Liver (tissue), 3 donors: ENCODE measurements at regions not wholly inside any gene's neighbourhood (a gene's known extent, or its start where the extent isn't known, plus 50 kb on each side); places are given as distances from the start of the nearest gene placed in this dataset.

ENCODE experiments used
- ATF3 ChIP-seq: IDR thresholded peaks from 2 replicates; pipeline ENCODE4 v1.6.1; 2016; ENCODE audit warnings: antibody characterized with exemption
- EGR1 ChIP-seq, 2 donors: IDR thresholded peaks; 2 replicates each; pipeline ENCODE4 v1.6.1; 2016 to 2018; ENCODE audit warnings: antibody characterized with exemption in 2 of 2, low read depth in 2 of 2
- FOXA1 ChIP-seq: IDR thresholded peaks from 2 replicates; pipeline ENCODE4 v1.6.1; 2016; ENCODE audit warnings: antibody characterized with exemption
- GABPA ChIP-seq, 2 donors: IDR thresholded peaks in 1 of 2; conservative IDR thresholded peaks in 1 of 2; 2 replicates each; pipeline ENCODE4 v1.6.1; 2016; ENCODE audit warnings: antibody characterized with exemption in 2 of 2, mild to moderate bottlenecking in 1 of 2, moderate library complexity in 1 of 2
- HNF4A ChIP-seq, 2 donors: conservative IDR thresholded peaks; 2 replicates each; pipeline ENCODE4 v1.6.1; 2016; ENCODE audit warnings: antibody characterized with exemption in 2 of 2, mild to moderate bottlenecking in 2 of 2
- JUND ChIP-seq, 2 donors: IDR thresholded peaks; 2 replicates each; pipeline ENCODE4 v1.6.1; 2016; ENCODE audit warnings: antibody characterized with exemption in 2 of 2
- RXRA ChIP-seq, 2 donors: IDR thresholded peaks; 2 replicates each; pipeline ENCODE4 v1.6.1; 2017 to 2018; ENCODE audit warnings: antibody characterized with exemption in 2 of 2, mild to moderate bottlenecking in 1 of 2
- TAF1 ChIP-seq: conservative IDR thresholded peaks from 2 replicates; pipeline ENCODE4 v1.6.1; 2016; ENCODE audit warnings: antibody characterized with exemption, mild to moderate bottlenecking
- YY1 ChIP-seq: IDR thresholded peaks from 2 replicates; pipeline ENCODE4 v1.6.1; 2016; ENCODE audit warnings: antibody characterized with exemption, mild to moderate bottlenecking
- TF ChIP-seq, protein P1 (sequence below): fragments of 150-350 bp; IDR thresholded peaks from 2 replicates; pipeline ENCODE4 v1.5.1; 2017; ENCODE audit warnings: improper control_type of control experiment, low read depth, low read length; ENCODE audit not compliant: missing input control
- TF ChIP-seq, protein P2 (sequence below): IDR thresholded peaks from 2 replicates; pipeline ENCODE4 v1.6.1; 2016; ENCODE audit warnings: antibody characterized with exemption
- donor health status: healthy.
- donor health status: healthy.

DNA sequence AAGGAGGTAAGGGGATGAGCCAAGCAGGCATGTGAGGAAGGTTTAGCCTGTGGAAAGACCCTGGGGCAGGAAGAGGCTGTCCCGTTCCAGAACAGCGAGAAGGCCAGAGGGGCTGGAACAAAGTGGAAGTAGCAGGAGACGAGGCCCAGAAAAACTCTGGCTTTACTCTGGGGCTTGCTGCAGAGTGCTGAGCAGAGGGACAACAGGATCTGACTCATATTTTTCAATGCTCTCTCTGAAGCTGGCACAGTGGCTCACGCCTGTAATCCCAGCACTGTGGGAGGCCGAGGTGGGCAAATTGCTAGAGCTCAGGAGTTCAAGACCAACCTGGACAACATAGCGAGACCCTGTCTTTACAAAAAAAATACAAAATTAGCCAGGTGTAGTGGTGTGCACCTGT, 52.4 kb upstream of the PAX7 start:
- TF ChIP-seq, protein P1, sequence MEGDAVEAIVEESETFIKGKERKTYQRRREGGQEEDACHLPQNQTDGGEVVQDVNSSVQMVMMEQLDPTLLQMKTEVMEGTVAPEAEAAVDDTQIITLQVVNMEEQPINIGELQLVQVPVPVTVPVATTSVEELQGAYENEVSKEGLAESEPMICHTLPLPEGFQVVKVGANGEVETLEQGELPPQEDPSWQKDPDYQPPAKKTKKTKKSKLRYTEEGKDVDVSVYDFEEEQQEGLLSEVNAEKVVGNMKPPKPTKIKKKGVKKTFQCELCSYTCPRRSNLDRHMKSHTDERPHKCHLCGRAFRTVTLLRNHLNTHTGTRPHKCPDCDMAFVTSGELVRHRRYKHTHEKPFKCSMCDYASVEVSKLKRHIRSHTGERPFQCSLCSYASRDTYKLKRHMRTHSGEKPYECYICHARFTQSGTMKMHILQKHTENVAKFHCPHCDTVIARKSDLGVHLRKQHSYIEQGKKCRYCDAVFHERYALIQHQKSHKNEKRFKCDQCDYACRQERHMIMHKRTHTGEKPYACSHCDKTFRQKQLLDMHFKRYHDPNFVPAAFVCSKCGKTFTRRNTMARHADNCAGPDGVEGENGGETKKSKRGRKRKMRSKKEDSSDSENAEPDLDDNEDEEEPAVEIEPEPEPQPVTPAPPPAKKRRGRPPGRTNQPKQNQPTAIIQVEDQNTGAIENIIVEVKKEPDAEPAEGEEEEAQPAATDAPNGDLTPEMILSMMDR = no peak
- TF ChIP-seq HNF4A (conservative IDR thresholded peaks at IDR 0.05) (no peak), TAF1 (no peak), ATF3 (no peak), YY1 (no peak), RXRA (IDR thresholded peaks at IDR 0.05) (no peak), EGR1 (IDR thresholded peaks at IDR 0.05; ENCODE audit: low read depth in 2 of 2) (no peak), JUND (IDR thresholded peaks at IDR 0.05) (no peak), FOXA1 (no peak), GABPA (IDR thresholded peaks at IDR 0.05 in 1 of 2, conservative IDR thresholded peaks at IDR 0.05 in 1 of 2) (no peak)
- TF ChIP-seq, protein P2, sequence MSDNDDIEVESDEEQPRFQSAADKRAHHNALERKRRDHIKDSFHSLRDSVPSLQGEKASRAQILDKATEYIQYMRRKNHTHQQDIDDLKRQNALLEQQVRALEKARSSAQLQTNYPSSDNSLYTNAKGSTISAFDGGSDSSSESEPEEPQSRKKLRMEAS = no peak
